ENCODE measurements at regions not wholly inside any gene's neighbourhood (a gene's known extent, or its start where the extent isn't known, plus 50 kb on each side); places are given as distances from the start of the nearest gene placed in this dataset.

GRCh38 chr10:20627946-20628507, 269.1 kb downstream of the NEBL start:
- H3K9me3 ChIP-seq = no peaks in the 10 kb centered on the region
- H3K4me3 ChIP-seq = no peak overlapping the region
- no peak for DNase-seq
- H3K36me3 ChIP-seq = no peaks in the 10 kb centered on the region
- H3K27me3 ChIP-seq = no peaks in the 10 kb centered on the region

DNA sequence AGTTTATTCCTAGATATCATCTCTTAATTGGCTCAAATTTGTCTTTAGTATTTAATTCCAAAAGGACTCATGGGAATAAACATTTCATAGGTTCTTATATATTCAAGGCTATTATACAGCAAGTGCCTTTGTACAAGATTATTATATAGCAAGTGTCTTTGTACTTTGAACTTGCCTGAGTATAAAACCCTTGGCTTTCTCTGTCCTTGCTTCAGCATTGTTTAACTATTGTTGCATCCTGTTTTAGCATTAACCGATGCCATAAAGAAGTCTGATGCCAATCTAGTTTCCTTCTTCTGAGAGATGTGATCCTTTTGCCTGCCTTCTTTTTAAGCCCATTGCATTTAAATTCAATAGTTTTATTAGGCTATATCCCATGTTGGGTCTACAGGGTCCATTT, 270.0 kb downstream of the NEBL start:
- no peak overlapping the region for H3K4me3 ChIP-seq
- no peaks in the 10 kb centered on the region for H3K9me3 ChIP-seq
- no peaks in the 10 kb centered on the region for H3K36me3 ChIP-seq
- no peaks in the 10 kb centered on the region for H3K27me3 ChIP-seq
- DNase-seq = no peak

- Histone ChIP-seq H3K9me3 (no peaks in the 10 kb centered on the region), H3K36me3 (no peaks in the 10 kb centered on the region), H3K4me3 (no peak overlapping the region), H3K27me3 (no peaks in the 10 kb centered on the region)
- no peak for DNase-seq
Observed at GRCh38 chr10:20625868-20626267, 271.2 kb downstream of the NEBL start.

- no peak for DNase-seq
- Histone ChIP-seq H3K36me3 (no peaks in the 10 kb centered on the region), H3K27me3 (no peaks in the 10 kb centered on the region), H3K4me3 (no peak overlapping the region), H3K9me3 (no peaks in the 10 kb centered on the region)
Observed at GRCh38 chr10:20624642-20625041, 272.5 kb downstream of the NEBL start.

- no peaks in the 10 kb centered on the region for H3K9me3 ChIP-seq
- no peak for DNase-seq
- no peaks in the 10 kb centered on the region for H3K36me3 ChIP-seq
Observed at GRCh38 chr10:20623546-20623945, 273.6 kb downstream of the NEBL start.

GRCh38 chr10:20622531-20623211, 274.4 kb downstream of the NEBL start:
- H3K9me3 ChIP-seq = no peaks in the 10 kb centered on the region
- no peak for DNase-seq
- no peak overlapping the region for H3K4me3 ChIP-seq

More at GRCh38 chr10:20623546-20623945, 273.6 kb downstream of the NEBL start:
- H3K27me3 ChIP-seq = no peaks in the 10 kb centered on the region
- H3K4me3 ChIP-seq = no peak overlapping the region

DNA sequence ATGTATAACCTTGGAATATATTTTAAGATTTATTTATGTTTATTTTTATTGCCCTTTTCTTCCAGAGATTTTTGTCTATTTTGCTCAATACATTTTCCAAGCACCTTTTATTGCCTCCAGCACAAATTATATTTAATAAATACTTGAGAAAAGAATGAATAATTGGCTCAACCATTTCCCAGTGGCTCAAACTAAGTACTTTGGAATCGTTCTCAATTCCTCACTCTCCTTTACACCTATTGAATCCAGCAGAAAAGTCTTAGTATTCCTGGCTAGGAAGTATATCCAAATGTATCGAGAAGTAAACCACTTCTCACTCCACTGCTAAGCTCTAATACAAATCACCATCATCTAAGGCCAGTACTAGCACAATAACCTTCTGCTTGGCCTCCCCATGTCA, 276.1 kb downstream of the NEBL start:
- Histone ChIP-seq H3K36me3 (no peaks in the 10 kb centered on the region), H3K4me3 (no peak overlapping the region), H3K9me3 (no peaks in the 10 kb centered on the region), H3K27me3 (no peaks in the 10 kb centered on the region)
- no peak for DNase-seq

More at GRCh38 chr10:20622531-20623211, 274.4 kb downstream of the NEBL start:
- Histone ChIP-seq H3K27me3 (no peaks in the 10 kb centered on the region), H3K36me3 (no peaks in the 10 kb centered on the region)

DNA sequence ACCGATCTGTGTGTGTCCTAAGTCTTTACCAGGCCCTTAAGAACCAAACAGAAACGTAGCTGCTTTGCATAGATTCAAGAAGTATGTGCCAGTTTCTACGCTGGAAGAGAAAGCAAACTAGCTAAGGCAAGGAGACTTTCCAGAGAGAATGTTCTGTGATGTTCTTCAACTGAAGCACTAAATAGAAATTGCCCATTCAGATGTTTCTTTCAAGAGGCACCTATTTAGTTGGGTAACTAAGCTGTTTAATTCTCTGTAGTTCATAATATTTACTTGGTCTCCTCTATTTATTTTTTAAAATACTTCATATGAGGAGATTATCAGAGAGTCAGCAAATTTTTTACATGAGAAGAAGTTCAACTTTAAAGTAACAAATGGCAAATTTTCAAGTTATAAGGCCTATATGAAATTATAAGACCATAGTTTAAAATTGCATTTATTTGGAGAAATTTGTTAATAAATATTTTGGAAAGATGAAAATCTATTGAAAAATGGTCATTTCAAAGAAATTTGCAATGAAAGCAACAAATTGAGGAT, 279.0 kb downstream of the NEBL start:
- no peak for DNase-seq
- no peak overlapping the region for H3K4me3 ChIP-seq
- H3K36me3 ChIP-seq = no peaks in the 10 kb centered on the region
- H3K27me3 ChIP-seq = no peaks in the 10 kb centered on the region
- no peaks in the 10 kb centered on the region for H3K9me3 ChIP-seq

DNA sequence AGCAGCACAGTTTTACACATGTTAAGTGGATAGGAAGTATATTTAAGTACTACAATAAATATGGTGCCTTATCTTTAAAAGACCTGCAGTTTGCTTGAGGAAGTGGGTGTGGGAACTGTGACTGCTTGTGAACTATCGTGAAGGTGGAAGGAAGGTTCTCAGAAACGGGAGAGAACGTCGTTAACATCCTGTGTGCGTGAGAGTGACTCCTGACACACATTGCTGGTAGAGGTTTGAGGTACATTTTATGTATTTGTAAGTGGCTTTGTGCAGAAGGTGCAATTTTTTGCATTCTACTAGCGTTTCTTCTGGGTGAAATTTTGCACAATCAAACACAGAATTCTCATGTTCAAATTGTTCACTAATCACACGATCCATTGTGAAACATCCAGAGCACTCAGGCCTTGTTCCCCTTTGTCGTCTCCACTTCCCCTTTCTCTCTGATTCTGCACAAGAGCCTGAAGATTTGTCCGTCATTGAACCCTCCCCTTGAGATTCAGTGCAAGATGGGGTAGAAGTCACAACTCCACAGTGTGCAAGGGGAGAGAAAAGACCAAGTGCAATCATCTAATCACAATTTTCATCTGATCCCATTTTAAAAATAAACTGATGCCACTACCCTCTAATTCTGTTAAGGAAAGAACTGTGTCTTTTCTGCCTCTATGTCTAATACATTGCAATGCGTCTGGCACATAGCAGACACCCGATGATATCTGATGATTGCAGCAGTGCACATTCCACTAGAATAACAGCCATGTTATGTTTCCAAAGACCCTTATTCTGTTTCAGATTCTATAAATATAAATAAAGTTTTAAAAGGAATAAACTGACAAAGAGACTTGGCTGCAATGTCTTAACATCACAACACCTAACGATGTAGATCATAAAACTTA, 279.9 kb downstream of the NEBL start:
- H3K27me3 ChIP-seq = no peaks in the 10 kb centered on the region
- no peak overlapping the region for H3K4me3 ChIP-seq
- no peak for DNase-seq
- H3K9me3 ChIP-seq = no peaks in the 10 kb centered on the region
- H3K36me3 ChIP-seq = no peaks in the 10 kb centered on the region

GRCh38 chr10:20616056-20616671, 280.9 kb downstream of the NEBL start:
- Histone ChIP-seq H3K36me3 (no peaks in the 10 kb centered on the region), H3K9me3 (no peaks in the 10 kb centered on the region), H3K27me3 (no peaks in the 10 kb centered on the region), H3K4me3 (no peak overlapping the region)
- no peak for DNase-seq

DNA sequence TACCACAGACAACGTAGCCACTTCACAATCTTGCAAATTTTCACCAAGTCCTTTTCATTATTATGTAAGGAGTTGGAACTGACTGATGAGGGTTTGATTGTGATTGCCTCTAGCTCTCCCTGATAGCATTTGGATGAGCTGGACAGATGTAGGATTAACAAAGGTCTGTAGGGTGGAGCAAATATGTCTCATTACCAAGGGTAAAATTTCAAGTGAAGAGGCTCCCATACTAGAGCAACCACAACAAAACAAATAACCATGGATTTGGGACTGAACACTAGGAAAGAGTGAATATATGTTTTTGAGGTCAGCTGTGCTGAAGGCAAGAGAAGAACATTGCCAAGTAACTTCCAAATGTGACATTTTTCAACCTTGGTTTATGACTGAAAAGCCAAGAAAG, 281.7 kb downstream of the NEBL start:
- Histone ChIP-seq H3K27me3 (no peaks in the 10 kb centered on the region), H3K36me3 (no peaks in the 10 kb centered on the region), H3K4me3 (no peak overlapping the region), H3K9me3 (no peaks in the 10 kb centered on the region)
- DNase-seq = no peak

GRCh38 chr10:20614911-20615310, 282.2 kb downstream of the NEBL start:
- no peak for DNase-seq
- H3K27me3 ChIP-seq = no peaks in the 10 kb centered on the region
- no peaks in the 10 kb centered on the region for H3K9me3 ChIP-seq
- H3K4me3 ChIP-seq = no peak overlapping the region
- no peaks in the 10 kb centered on the region for H3K36me3 ChIP-seq

DNA sequence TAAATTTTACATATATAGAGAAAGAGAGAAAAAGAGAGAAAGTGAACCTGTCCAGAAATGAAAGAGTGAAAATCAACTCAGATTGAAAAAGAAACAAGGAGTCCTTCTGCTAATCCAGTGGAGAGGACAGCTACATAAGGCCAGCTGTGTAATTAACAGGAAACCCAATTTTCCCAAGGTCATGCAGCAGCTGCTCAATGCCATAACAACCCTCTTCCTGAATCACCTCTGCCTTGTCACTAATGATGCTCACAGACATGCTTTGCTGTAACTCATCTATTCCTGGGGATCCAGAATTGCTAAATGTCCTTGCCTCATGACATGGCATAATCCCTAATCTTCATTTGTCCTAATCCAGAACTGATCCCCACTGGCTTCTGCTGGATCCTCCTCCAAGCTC, 288.6 kb downstream of the NEBL start:
- Histone ChIP-seq H3K4me3 (no peak overlapping the region), H3K9me3 (no peaks in the 10 kb centered on the region), H3K36me3 (no peaks in the 10 kb centered on the region), H3K27me3 (no peaks in the 10 kb centered on the region)
- no peak for DNase-seq

- Histone ChIP-seq H3K4me3 (no peak overlapping the region), H3K36me3 (no peaks in the 10 kb centered on the region), H3K27me3 (no peaks in the 10 kb centered on the region), H3K9me3 (no peaks in the 10 kb centered on the region)
- no peak for DNase-seq
Observed at GRCh38 chr10:20606985-20607384, 290.1 kb downstream of the NEBL start.

DNA sequence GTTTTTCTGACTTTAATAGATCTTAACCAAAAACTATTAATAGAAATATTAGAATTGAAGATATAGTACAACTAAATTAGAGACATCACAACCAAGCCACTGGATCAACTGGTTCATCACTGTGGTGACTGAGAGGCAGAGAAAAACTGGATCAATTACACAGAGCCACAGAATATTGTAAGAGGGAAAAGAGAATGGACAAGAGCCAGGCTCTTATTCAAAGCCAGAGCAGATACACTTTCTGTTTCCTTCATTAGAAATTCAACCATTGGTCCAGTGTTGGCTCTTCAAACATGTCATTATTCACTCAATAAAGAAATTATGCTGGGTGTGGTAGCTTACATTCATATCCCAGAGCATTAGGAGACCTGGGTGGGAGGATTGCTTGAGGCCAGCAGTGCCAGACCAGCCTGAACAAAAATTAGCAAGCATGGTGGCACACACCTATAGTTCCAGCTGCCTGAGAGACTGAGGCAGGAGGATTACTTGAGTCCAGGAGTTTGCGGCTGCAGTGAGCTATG, 295.1 kb downstream of the NEBL start:
- H3K4me3 ChIP-seq = no peak overlapping the region
- H3K36me3 ChIP-seq = no peaks in the 10 kb centered on the region
- H3K27me3 ChIP-seq = no peaks in the 10 kb centered on the region
- H3K9me3 ChIP-seq = no peaks in the 10 kb centered on the region
- no peak for DNase-seq

DNA sequence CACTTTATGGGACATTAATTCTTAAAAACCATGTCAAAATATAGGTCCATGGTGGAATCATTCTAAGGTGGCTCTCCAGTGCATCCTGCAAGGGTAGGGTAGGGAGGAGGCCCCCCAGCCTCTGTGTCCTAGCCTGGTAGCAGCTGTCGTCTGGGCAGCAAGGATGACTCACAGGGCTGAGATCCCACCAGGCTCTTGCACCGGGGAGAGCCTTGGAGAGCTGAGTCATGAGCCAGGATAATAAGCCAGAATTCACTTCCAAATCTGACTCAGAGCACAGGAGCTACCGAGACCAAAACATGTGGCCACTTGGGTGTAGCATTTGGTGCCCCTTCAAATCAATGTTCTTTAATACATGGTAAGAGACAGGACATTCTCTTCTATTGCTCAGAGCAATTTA, 298.5 kb downstream of the NEBL start:
- no peaks in the 10 kb centered on the region for H3K27me3 ChIP-seq
- peak; percentile 91 for DNase-seq
- H3K4me3 ChIP-seq = no peak overlapping the region
- H3K9me3 ChIP-seq = no peaks in the 10 kb centered on the region
- no peaks in the 10 kb centered on the region for H3K36me3 ChIP-seq

DNA sequence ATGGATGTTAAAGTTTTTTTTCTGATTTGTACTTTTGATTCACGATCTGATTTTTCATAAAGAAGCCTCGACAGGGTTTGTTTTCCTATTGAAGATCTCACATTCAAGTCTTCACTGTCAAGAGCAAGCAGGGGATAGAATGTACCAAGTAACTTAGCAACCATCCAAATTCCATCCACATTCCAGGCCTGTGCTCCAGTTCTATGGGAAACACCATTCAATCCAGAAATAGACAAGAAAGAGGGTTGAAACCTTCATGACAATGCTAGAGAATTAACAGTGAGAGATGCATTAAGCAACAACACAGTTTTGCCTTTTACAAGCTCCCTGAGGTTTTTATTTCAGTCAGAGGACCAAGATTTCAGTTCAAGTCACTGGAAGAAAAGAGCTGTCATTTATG, 300.2 kb downstream of the NEBL start:
- no peak overlapping the region for H3K4me3 ChIP-seq
- no peaks in the 10 kb centered on the region for H3K27me3 ChIP-seq
- DNase-seq = no peak
- H3K36me3 ChIP-seq = no peaks in the 10 kb centered on the region
- H3K9me3 ChIP-seq = no peaks in the 10 kb centered on the region

Data from MG63 (cell line).